ENCODE measurements at regions not wholly inside any gene's neighbourhood (a gene's known extent, or its start where the extent isn't known, plus 50 kb on each side); places are given as distances from the start of the nearest gene placed in this dataset.

DNA sequence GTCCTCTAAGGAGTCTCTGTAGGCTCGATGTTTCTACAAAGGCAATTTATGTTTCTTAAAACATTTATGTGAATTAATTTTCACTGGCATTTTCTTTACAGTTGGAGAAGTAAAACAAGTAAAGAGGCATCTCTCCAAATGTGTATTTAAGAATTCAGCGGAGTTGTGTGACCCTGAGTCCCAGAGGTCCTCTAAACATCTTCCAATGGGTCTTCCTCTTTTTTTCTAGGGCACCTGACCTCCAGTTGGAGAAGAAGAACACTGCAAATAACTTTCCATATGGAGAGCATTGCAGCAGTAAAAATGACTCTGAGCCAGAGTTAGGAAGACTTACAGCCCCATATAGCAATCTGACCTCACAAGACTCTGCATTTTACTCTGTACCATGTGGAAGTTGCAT is 480.5 kb upstream of the RAG2 start:
- DNase-seq: no peak

GRCh38 chr11:37076866-37077265 is 478.8 kb upstream of the RAG2 start:
- DNase-seq: peak in 1 of 2 donors; percentile 2

GRCh38 chr11:37072538-37073055 is 474.6 kb upstream of the RAG2 start:
- DNase-seq: no peak

GRCh38 chr11:37050311-37050710 is 452.3 kb upstream of the RAG2 start:
- DNase-seq: no peak

GRCh38 chr11:37040921-37041320 is 442.9 kb upstream of the RAG2 start:
- DNase-seq: no peak

- no peak for DNase-seq
Observed at GRCh38 chr11:37038911-37039310, 440.9 kb upstream of the RAG2 start.

DNA sequence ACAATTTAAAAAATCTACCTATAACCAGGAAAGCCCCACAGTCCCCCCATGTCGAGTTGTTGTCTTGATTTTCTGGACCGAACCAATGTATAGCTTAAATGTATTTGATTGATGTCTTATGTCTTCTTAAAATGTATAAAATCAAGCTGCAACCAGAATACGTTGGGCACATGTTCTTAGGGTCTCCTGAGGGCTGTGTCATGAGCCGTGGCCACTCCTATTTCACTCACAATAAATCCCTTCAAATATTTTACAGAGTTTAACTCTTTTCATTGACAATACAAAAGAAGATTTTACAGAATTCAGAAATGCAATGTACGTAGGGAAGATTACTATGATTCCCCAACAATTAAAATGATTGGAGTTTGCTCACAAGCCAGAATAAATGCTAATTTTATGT is 428.7 kb upstream of the RAG2 start:
- DNase-seq: no peak

GRCh38 chr11:37026326-37026725 is 428.3 kb upstream of the RAG2 start:
- DNase-seq: no peak

GRCh38 chr11:37006563-37006962 is 408.5 kb upstream of the RAG2 start:
- no peak for DNase-seq

- DNase-seq: no peak
Observed at GRCh38 chr11:37002831-37003230, 404.8 kb upstream of the RAG2 start.

DNA sequence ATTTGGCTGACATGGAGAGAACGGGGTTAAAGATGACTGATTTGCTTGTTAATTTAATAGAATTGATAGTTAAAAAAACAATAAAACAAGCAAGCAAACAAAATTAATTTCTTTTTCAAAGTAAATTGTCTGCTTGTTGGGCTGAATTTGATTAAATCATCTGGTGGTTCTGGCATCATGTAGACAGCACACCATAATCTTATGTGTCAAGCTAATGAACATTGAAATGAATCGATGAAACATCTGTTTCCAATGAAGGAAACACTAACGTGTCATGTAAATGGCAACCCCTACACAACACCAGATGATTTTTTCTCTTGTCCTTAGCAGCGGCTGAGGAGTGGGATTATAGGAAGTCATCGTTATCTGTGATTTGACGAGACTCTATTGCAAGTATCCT is 399.6 kb upstream of the RAG2 start:
- no peak for DNase-seq

DNA sequence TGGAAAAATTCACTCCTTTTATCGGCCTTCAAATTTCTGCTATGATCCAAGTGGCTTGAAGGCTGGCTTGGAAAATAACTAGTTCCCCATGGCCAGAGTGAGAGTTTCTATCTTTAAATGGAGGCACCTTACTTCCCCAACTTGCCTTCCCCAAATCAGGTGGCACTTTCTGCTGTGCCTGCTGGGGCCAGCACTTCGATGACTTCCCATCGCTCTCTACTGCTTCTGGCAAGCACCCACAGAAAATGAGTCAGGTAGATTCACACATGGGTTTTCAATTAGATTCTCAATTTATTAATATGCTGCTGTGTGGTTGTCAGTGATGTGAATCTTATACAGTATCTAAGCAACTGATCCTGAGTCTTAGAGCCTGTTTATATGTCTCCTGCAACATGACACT is 398.8 kb upstream of the RAG2 start:
- DNase-seq: no peak

DNA sequence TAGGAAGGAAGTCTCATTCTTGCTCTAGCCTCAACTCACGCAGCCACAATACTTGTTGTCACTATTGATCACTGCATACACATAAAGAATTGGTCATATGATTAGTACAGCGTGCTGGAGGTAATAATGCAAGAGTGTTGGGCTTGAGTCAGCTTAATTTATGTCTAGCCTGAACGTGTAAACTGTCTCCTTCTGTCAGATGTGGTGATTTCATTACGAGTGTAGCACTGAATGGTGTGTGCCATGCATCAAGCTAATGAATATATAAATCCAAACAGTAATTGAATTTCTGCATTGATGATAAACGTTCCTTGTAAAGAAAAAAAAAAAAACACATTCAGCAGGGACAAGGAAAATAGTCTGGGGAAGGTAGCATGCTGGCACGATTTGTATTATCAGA is 396.2 kb upstream of the RAG2 start:
- no peak for DNase-seq

GRCh38 chr11:36988556-36988955 is 390.5 kb upstream of the RAG2 start:
- DNase-seq: no peak

DNA sequence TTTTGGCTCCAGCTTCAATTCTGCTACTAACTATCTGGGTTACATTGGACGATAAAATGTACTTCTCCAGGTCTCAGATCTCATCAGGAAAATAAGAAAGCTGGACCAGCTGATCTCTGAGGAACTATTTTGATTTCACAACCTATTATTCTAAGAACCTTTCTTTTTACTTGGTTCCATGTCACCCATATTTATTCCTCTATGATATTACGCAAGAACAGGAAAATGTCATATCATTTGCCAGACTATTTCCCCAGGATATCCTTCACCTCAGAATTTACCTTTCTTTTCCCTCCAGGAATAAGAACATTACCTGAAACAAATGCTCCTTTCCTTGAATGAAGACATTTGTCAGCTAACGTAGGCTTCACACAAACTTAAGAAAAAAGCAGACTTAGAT is 387.5 kb upstream of the RAG2 start:
- no peak for DNase-seq

GRCh38 chr11:36976741-36977140 is 378.7 kb upstream of the RAG2 start:
- no peak for DNase-seq

GRCh38 chr11:36974771-36975170 is 376.7 kb upstream of the RAG2 start:
- DNase-seq: no peak

- DNase-seq: peak; percentile 31 to 35
Observed at GRCh38 chr11:36953976-36954375, 355.9 kb upstream of the RAG2 start.

DNA sequence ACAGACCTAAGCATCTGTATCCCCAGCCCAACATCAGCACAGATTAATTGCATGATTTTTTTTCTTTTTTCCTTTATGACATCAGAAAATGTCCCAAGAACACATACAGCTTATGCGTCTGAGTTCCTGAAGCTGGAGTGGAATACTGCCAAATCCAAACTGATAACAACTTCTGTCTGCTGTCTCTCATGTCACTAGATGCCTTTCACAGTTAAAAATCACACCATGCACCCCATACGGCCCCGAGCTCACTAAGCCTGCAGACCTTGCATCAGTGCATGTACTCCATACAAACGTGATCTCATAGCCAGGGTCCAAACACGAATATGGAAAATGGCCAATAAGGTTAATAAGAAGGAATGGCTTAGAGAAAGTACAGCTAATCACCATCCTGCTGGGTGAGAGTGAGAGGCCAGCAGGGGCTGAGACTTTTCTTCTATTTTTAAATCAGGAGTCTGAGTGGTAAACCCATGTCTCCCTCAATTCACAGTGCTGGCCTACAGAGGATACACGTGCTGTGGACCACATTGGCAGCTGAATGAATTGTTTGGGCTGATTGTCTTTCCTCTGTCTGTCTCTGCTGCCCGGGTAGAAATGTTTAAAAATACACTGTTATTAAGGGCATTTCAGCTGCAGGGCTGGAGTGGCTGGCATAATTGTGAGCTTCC is 350.6 kb upstream of the RAG2 start:
- DNase-seq: peak; percentile 31 to 40

DNA sequence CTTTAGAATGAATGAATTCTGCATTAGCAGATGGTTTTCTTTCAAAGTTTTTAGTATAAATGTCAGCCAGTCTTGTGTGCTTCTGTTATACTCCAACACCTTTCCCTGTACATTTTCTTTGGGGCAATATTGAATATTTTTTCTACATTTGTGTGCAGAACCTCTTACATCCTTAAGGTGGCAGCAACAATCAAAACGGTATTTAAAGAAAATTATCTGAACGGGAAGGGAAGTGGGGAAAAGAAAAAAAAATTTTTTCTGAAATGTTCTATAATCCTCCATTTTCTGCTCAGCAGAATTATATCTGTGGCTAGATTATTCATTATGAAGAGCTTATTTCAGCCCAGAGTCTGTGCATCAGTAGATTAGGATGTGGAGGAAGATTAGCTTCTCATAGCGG is 347.3 kb upstream of the RAG2 start:
- DNase-seq: no peak

DNA sequence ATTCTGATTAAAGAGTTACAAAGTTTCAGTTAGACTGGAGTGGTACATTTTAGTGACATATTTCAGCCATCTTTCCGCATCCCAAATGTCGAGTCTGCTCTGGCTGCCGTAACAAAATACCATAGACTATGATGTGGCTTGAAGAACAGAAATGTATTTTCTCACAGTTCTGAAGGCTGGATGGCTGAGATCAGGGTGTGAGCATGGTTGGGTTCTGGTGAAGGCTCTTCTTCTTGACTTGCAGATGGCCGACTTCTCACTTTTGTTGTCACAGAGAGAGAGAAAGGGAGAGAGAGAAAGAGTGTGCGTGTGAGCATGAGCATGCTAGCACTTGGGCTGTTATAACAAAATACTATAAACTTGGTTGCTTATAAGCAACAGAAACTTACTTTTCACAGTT is 335.4 kb upstream of the RAG2 start:
- no peak for DNase-seq

- no peak for DNase-seq
Observed at GRCh38 chr11:36931139-36931538, 333.1 kb upstream of the RAG2 start.

GRCh38 chr11:36930256-36930655 is 332.2 kb upstream of the RAG2 start:
- DNase-seq: no peak

DNA sequence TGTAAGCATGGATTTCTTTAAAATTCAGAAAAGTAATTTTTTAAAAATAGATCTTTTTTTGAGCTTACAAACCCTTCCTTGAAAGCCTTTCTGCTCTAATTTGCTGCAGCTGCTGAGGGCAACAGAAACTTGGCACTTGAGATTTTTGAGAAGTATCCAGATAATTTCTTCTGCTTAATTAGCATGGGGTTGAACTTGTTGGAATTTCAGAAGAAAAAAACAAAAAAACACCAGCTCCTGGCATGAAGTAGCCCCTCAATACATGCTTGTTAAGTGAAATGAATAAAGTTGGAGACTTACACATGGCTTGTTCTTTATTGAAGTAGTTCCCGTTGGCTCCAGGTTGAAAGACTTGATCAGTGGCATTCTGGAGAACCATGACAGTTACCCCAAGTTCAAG is 331.4 kb upstream of the RAG2 start:
- DNase-seq: no peak
